ENCODE measurements at regions not wholly inside any gene's neighbourhood (a gene's known extent, or its start where the extent isn't known, plus 50 kb on each side); places are given as distances from the start of the nearest gene placed in this dataset.

DNA sequence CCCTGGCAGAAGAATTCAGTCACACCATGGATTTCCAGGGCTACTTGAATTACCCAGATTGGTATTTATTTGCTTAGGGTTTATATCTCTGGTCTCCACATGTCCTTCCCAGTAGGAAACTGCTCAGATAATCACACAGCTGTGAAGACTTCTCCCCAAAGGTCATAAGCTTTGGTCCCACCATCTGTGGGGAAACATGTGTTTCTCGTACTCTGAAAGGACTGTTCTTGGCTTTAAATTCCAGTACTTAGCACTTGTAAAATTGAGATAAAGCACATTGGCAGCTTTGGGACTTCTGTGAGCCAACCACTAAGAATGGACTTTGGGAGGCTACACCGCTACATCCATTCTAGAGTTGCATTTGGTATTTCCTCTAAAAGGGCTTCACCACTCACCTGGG lies 205.3 kb upstream of the FOXA2 start:
- TF ChIP-seq, protein P1, sequence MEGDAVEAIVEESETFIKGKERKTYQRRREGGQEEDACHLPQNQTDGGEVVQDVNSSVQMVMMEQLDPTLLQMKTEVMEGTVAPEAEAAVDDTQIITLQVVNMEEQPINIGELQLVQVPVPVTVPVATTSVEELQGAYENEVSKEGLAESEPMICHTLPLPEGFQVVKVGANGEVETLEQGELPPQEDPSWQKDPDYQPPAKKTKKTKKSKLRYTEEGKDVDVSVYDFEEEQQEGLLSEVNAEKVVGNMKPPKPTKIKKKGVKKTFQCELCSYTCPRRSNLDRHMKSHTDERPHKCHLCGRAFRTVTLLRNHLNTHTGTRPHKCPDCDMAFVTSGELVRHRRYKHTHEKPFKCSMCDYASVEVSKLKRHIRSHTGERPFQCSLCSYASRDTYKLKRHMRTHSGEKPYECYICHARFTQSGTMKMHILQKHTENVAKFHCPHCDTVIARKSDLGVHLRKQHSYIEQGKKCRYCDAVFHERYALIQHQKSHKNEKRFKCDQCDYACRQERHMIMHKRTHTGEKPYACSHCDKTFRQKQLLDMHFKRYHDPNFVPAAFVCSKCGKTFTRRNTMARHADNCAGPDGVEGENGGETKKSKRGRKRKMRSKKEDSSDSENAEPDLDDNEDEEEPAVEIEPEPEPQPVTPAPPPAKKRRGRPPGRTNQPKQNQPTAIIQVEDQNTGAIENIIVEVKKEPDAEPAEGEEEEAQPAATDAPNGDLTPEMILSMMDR (IDR thresholded peaks at IDR 0.05): no peak
- no peak for ATAC-seq (ENCODE audit: low FRiP score)
- DNase-seq (ENCODE audit: low spot score): no peak

DNA sequence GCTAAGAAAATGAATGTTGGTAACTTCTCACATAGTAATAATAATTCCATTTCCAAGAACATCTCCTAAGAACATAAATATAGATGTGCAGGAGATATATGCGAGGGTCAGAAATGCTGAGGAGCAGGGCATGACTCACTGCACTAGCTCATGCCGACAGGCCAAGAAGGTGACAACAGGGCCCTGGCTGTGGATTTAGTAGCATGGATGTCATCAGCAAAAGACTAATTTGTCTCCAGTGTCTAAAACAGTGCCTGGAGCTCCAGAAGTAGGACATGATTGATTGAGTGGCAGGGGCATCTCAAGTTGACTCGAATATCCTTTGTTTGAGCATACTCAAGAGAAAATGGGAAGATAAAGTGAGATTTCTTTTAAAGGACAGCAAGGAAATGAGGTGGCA lies 207.0 kb upstream of the FOXA2 start:
- no peak for DNase-seq (ENCODE audit: low spot score)
- ATAC-seq (ENCODE audit: low FRiP score): no peak
- TF ChIP-seq, protein P1 (IDR thresholded peaks at IDR 0.05): no peak

DNA sequence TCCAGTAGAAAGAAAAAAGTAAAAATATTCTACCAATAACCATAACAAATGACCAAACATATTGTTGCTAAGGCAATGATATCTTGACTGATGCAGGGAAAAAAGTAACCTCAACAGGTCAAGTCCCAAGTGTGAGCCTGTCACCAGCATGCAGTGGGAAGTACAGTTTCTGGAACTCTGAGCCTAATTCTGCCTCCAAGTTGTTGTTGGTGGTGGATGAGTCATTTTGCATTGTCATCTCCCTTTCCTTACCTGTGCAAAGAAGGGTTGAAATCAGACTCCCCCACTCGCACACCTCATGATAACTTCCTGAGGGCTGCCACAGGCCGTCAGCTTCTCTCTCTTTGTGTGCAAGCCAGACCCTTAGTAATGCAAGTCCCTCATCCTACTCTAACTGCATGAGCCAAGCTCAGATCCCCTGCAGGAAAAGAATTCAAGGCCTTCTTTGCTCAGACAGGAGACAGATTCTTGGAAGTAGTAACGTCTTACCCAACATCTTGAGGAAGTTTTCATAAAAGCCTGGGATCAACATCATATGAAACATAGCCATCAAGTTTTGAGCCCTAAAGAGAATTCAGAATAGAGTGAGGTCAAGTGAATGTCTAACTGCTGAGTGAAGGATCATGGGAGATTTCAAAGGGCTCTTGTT lies 207.6 kb upstream of the FOXA2 start:
- peak; percentile 51 for ATAC-seq (ENCODE audit: low FRiP score)

DNA sequence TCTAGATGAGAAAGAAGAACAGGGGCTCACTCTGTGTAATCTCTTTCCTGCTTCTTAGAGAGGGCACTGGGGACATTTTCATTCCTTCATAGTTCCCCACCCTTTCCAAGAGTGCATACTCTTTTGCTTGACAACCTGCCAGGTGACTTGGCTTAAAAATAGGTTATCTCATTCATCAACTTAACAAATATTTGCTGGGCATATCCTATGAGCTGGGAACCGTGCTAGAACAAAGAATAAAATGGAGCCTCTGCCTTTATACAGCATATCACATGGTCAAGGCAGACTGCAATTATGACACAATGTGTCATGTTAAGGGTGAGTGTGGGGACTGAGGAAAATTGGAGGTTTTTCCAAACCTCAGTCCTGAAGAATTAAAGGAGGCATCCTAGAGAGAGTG lies 209.8 kb upstream of the FOXA2 start:
- ATAC-seq (ENCODE audit: low FRiP score) (no peak), DNase-seq (ENCODE audit: low spot score) (no peak)
- TF ChIP-seq, protein P1 (IDR thresholded peaks at IDR 0.05): no peak

More for the DNA sequence above, 207.6 kb upstream of the FOXA2 start:
- DNase-seq (ENCODE audit: low spot score): no peak
- TF ChIP-seq, protein P1 (IDR thresholded peaks at IDR 0.05): no peak

DNA sequence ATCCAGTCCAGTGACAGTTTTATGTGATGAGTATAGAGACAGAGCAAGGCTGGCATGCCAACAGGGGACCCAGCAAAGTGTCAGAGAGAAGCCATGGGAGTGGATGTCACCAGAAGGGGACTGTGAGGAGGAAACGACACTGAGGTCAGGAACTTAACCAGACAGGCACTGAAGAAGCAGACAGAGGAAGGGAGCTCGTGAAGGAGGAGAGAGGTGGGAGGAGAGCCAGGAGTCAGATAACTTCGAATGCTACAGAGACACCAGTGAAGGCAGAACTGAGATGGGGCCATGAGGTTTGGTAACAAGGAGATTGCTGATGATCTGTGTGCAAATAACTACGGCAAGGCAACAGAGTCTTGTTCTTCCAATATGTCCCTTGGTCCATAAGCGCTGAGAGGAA lies 211.1 kb upstream of the FOXA2 start:
- no peak for ATAC-seq (ENCODE audit: low FRiP score)
- TF ChIP-seq, protein P1 (IDR thresholded peaks at IDR 0.05): no peak

DNA sequence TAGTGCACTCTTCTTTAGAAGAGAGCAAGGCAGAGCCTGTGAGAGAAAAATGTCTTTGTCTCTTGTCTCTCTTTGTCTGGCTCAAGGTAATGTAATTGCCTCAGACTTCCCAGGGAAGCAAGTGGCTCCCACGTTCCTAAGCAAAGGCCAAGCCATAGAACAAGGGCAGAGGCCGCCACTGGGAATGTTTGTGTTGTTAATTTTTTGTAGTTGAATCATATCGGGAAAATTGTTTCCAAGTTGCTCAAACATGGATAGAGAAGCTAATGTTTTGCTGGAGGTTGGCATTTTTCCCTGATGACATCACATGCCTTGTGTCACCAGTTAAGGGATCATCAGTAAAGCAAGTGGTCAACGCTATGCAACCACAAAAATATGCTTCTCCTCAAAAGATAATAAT lies 211.5 kb upstream of the FOXA2 start:
- DNase-seq (ENCODE audit: low spot score) (no peak), ATAC-seq (ENCODE audit: low FRiP score) (peak; percentile 79)
- TF ChIP-seq, protein P1 (IDR thresholded peaks at IDR 0.05): no peak

More for the DNA sequence above, 211.1 kb upstream of the FOXA2 start:
- no peak for DNase-seq (ENCODE audit: low spot score)

DNA sequence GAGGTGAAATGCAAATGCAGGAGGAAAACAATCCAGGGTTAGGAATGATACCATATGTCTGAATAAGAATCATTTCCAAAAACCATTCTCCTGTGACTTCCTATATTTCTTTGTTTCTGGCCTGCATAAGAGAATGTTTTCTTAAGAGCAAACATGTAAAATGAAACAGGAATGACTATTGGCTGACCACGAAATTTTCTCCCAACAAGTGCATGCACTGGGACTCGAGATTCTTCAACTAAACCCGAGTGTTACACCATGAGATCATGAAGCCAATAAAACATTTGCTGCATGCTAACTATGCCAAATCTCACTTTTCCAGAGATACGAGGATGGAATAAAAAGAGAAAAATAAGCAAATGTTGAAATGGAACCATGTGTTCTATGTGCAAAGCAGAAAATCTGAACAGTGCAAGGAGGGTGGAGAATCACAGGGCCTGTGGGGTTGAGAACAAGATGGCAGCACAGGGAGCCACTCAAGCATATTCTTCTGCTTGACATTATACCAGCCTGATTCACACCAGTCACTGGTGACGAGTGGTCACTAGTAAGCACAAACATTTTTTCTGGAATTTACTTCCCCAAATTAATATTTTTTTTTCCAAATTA lies 212.2 kb upstream of the FOXA2 start:
- TF ChIP-seq, protein P1 (IDR thresholded peaks at IDR 0.05): no peak
- DNase-seq (ENCODE audit: low spot score) (no peak), ATAC-seq (ENCODE audit: low FRiP score) (no peak)
